GM12864 (cell line): ENCODE measurements at regions not wholly inside any gene's neighbourhood (a gene's known extent, or its start where the extent isn't known, plus 50 kb on each side); places are given as distances from the start of the nearest gene placed in this dataset.

Experiments used
- DNase-seq: peaks from one replicate; pipeline ENCODE4 v3.0.0-alpha.2; 2011; ENCODE audit warnings: low read depth
- H3K4me3 ChIP-seq: 2 replicates; pipeline ENCODE4 v1.5.1; 2011; ENCODE audit warnings: mild to moderate bottlenecking, low read depth, low read length, control low read depth
- CTCF ChIP-seq: IDR thresholded peaks from 2 replicates; pipeline ENCODE4 v1.5.1; 2011; ENCODE audit warnings: low read depth, mild to moderate bottlenecking, moderate library complexity, low read length, control low read depth, inconsistent platforms; ENCODE audit errors: missing control alignments

DNA sequence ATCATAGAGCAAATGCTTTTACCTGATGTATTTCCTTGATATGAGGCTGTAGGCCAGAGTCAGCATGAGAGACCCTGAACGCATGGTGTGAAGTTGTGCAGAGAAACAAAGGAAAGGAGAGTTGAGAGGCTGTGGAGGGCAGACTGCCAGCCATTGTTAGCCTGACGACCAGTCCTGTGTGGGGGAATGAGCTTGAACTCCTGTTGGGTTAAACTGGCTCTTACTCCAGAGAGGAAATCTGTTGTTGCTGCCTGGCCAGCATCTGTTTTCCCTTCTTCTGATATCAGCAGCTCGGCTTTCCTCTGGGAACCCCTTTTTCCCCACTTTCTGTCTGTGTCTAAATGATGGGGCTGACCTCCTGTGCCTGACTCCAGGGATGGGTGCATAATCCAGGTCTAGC is 158.2 kb upstream of the ZFP64 start:
- no peak overlapping the region for H3K4me3 ChIP-seq
- TF ChIP-seq CTCF, result no peak
- DNase-seq, result no peak

DNA sequence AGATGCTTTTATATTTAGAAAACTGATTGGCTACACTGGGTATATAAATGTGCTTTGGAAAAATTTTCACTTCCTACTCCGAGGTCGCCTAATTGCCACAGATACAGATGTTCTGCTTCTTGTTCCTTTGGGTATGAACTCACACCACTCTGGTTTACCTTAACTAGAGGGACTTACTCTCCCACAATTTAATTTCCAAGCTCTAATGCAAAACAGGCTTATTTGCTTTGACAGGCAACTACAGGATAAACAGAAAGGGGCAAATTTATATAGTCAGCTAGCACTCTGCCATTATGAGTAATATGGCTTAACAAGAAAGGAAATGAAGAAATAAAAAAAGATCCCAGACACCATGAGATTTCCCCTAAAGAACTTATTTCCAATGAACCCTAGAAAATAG is 156.9 kb upstream of the ZFP64 start:
- no peak for TF ChIP-seq CTCF
- DNase-seq, result no peak

DNA sequence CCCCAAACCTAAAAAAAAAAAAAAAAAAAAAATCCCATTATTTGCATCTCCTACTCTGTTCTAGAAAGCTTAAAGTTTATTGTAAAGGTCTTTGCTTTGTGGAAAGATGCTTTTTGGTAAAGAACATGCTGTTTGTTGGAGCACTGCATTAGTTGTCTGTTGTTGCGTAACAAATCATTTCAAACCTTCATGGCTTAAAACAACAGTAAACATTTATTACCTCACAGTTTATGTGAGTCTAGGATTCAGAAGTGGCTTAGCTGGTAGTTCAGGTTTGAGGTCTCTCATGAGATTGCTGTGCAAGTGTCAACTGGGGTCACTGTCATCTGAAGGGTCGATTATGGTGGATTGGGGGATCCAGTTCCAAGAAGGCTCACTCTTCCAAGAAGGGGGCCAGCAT is 155.2 kb upstream of the ZFP64 start:
- TF ChIP-seq CTCF, result no peak
- no peak overlapping the region for H3K4me3 ChIP-seq
- DNase-seq, result no peak

More for the DNA sequence above, 156.9 kb upstream of the ZFP64 start:
- H3K4me3 ChIP-seq, result no peak overlapping the region

DNA sequence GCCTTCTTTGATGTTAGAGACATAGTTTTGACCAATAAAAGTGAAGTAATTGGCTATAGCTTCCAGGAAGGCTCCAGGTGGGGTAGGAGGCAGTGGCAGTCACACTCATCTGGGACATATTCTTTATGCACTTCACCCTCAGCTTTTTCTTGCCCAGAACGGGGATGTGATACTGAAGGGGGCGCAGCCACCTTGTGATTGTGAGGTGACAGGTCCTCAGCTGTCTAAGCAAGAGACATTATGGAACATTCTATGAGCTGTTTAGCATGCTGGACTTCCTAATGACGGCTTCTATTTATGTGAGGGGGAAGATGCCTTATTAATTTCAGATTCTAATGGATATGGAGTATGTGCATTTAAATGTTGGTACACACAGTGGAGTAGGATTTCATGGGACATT is 151.3 kb upstream of the ZFP64 start:
- H3K4me3 ChIP-seq, result no peak overlapping the region
- no peak for DNase-seq
- no peak for TF ChIP-seq CTCF

DNA sequence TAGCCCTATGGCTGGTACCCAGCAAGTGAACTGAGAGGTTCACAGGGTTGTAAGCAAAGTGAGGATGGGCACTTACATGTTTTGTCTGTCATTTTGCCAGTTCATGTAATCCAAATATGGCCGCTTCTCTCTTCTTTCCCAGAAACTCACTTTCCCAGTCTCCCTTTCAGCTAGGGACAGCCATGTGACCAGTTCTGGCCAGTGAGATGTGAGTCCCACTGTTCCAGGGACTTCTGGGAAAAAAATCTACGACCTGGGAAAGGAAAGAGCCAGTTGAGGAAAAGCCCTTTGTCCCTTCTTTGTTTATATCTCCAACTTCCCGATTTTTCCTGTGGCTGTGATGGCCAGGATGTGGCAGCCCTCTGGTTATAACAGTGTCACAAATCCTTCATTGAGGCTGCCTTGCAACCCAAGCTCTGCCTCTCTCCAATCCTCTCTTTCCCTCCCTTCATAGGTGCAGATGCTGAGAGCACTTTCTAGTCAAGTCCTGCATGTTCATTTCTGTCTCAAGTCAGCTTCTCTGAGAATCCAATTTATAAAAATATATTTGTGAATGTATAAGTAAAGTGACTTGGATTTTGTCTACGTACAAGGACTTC is 148.6 kb upstream of the ZFP64 start:
- TF ChIP-seq CTCF, result no peak
- no peak for DNase-seq
- H3K4me3 ChIP-seq, result no peak overlapping the region

DNA sequence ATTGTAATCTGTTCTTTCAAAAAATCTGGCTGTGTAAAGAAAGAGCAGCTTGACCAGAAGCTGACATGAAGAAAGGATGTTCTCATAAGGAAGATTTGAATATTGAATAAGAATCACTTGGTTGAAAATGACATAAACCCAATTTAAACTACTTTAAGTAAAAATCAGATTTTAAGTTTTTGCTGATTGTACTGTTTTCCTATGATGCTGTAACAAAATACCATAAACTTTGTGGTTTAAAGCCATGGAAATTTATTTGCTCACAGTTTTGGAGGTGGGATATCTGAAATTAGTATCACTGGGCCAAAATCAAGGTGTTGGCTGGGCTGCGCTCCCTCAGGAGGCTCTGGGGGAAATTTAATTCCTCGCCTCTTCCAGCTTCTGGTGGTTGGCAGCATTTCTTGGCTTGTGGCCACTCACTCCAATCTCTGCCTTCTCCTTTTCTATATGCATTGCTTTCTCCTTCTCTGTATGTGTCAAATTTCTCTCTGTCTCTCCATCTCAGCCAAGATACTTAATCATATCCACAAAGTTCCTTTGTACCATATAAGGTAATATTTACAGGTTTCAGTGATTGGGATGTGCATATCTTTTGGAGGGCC is 141.2 kb upstream of the ZFP64 start:
- no peak for DNase-seq
- TF ChIP-seq CTCF, result no peak

GRCh38 chr20:52332230-52332629 is 140.7 kb upstream of the ZFP64 start:
- no peak overlapping the region for H3K4me3 ChIP-seq
- no peak for TF ChIP-seq CTCF
- DNase-seq, result no peak

More for the DNA sequence above, 141.2 kb upstream of the ZFP64 start:
- H3K4me3 ChIP-seq, result no peak overlapping the region
